ENCODE measurements at regions not wholly inside any gene's neighbourhood (a gene's known extent, or its start where the extent isn't known, plus 50 kb on each side); places are given as distances from the start of the nearest gene placed in this dataset.

- TF ChIP-seq CTCF (IDR thresholded peaks at IDR 0.05) (no peak), TCF7L2 (IDR thresholded peaks at IDR 0.05; ENCODE audit: low read depth, low read length) (no peak)
Measured at GRCh38 chr10:44197646-44198045, 187.3 kb downstream of the CXCL12 start.
